H1 (cell line): ENCODE measurements at regions not wholly inside any gene's neighbourhood (a gene's known extent, or its start where the extent isn't known, plus 50 kb on each side); places are given as distances from the start of the nearest gene placed in this dataset.

ENCODE experiments used
- JUND ChIP-seq: IDR thresholded peaks from 2 replicates; pipeline ENCODE4 v1.6.1; 2011; ENCODE audit warnings: mild to moderate bottlenecking, improper control_type of control experiment, low read length
- SP2 ChIP-seq: IDR thresholded peaks from 2 replicates; pipeline ENCODE4 v1.6.1; 2012; ENCODE audit warnings: mild to moderate bottlenecking, low read length, inconsistent platforms
- YY1 ChIP-seq: IDR thresholded peaks from 2 replicates; pipeline ENCODE4 v1.6.1; 2011; ENCODE audit warnings: low read depth, mild to moderate bottlenecking, low read length

GRCh38 chr11:109898592-109898991 lies 194.6 kb upstream of the ZC3H12C start (continued):
- TF ChIP-seq JUND (no peak), YY1 (no peak), SP2 (no peak)
